ENCODE measurements at regions not wholly inside any gene's neighbourhood (a gene's known extent, or its start where the extent isn't known, plus 50 kb on each side); places are given as distances from the start of the nearest gene placed in this dataset.
"Not testable (repeated sequence)": the region's sequence is repeated elsewhere in the genome, so short reads cannot be mapped to it uniquely, and the experiment has no call there.

DNA sequence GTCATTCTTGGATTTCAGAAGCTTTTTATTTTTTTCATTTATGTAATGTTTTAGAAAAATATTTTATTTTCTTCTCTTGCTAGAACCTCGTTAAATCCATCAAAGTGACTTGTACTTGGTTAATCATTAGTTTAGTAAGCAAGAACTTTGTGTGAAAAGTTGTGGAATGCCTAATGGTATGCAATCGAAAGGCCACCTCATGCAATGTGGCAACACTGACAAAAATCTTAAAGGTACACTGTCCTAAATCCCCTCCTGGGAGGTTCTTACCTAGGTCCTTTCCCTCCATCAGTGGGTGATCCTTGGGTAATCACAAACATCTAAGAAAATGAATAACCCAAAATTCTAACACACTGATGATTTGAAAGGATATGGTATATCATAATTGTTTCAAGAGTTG, 304.2 kb downstream of the DNAH5 start:
- DNase-seq: no peak

DNA sequence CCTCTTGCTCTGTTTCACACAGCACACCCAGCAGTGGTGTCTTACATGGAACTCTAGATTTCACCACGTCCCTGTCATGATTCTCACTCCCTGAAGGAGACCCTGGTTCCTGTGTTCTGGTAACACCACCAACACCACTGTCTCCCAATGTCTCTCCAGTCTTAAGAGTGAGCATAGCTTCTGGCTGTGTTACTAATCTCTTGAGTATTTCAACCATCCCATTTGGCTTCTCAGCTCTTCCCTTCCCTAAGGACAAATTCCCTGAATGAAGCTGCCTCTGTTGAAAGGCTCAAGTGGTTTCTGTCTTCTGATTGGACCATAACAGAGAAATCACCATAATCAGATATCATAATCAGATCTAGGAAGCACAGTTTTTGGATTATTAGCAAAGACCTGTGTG, 311.8 kb downstream of the DNAH5 start:
- no peak for DNase-seq

DNA sequence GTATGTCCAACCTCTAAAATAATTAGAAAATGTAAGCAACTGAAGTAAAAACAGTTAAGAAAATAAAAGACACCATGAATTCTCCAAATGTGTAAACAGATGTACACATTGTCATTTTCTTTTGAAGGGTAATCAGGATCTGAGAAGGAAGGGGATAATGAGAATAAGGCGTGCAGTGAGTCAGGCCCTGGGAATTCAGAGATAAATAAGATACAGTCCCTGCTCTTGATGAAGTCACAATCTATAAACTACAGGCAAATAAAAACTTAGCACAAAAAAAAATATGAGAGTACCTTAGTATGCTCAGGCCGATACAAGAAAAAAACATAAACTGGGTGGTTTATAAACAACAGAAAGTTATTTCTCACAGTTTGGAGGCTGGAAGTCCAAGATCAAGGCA, 315.3 kb downstream of the DNAH5 start:
- no peak for DNase-seq

DNA sequence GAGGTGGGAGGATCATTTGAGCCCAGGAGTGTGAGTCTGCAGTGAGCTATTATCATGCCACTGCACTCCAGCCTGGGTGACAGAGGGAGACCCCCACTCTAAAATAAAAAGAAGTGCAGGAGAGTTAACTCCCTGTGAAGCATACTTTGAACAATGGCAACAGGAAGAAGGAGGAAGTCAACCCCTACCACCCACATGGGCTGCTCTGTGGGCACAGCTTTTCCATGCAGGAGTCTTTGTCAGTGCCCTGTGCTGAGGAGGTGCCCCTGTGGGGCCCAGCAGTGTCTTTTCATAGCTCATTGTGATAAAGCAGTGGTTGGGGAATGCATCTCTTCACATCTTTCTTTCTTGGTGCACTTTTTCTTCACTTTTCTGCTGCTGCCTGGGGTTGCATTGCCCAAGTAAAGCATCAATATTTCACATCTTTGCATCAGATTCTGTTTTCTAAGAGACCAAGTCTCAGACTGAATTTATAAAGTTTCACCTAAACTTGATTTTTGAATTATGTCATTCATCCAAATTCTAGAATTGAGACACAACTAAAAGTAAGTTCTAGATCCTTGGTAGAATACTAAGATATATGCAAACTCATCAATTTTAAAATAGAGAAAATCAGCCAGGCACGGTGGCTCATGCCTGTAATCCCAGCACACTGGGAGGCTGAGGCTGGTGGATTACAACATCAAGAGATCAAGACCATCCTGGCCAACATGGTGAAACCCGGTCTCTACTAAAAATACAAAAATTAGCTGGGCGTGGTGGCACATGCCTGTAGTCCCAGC, 316.6 kb downstream of the DNAH5 start:
- no peak for DNase-seq

DNA sequence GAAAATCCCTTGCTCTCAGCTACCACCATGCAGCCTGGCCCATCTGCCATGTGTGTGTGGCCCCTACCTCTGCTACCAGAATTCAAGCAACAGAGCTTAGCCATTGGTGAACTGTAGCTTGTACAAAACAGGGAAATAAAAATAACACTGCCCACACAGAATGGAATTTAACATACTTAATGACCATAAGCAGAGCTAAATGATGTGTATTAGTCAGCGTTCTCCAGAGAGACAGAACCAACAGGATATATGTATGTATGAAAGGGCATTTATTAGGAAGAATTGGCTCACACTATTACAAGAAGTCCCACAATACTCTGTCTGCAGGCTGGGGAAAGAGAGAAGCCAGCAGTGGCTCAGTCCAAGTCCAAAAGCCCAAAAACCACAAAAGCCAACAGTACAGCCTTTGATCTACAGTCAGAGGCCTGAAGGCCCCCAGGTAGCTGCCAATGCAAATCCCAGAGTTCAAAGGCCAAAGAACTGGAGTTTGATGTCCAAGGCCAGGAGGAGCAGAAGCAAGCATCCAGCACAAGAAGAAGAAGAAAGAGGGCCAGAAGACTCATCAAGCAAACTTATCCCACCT, 318.8 kb downstream of the DNAH5 start:
- no peak for DNase-seq

DNA sequence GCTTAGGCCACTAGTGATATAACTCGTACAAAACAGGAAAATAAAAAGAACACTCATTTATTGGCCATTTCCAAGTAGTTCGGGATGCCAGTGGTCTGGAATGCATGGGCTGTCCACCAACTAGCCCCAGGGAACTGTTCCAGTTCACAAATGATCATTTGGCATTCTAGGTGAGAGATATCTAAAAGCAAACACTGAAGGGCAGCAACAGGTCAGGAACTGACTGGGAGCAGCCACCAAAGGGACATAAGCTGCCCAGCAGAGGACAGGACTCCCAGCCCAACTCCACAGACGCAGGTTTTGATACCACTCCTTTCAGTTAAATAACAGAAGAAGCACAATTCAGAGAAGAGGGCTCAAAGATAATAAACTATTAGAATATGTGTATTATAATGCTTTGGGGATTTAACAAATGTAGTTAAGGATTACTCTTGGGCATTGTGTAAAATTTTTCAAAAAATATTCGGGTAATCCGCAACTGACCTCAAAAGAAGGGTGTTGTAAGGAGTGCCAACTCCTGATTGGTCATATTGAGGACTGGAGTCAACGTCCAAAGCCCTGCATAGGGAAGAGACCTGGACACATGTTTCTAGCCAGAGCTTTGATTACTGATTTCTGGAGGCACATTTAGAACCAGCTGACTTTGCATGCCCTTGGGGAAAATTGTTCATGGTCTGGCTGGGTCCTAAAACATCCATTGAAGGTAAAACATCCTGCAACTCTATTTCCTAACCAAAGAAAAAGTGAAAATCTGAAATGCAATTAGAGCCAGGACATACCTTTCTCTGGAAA, 320.0 kb downstream of the DNAH5 start:
- no peak for DNase-seq

DNA sequence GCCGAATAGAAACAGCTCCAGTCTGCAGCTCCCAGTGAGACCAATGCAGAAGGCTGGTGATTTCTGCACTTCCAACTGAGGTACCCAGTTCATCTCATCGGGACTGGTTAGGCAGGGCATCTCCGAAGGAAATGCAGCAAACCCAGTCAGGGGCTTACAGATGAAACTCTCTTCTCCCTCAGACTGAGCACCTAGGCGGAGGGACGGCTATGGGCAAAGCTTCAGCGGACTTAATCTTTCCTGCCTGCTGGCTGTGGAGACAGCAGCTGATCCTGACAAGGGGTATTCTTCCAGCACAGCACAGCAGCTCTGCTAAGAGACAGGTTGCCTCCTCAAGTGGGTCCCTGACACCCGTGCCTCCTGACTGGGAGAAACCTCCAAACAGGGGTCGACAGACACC, 330.9 kb downstream of the DNAH5 start:
- no peak for DNase-seq

DNA sequence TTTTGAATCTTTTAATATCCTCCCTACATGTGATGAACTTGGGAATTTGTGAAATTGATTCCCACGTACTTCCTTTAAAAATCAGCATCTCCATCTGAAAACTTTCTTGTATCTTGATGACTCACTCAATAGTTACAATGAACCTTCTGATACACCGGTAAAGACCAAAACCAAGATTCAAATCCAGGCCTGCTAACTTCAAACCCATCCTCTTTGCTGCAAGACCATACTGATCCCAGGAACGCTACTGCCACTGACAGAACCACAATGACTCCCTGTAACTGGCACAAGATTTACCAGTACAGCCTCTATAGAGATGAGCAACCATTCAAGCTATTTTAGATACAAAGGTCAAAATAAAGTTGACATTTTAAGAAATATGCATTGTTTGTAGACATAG, 332.9 kb downstream of the DNAH5 start:
- no peak for DNase-seq

DNA sequence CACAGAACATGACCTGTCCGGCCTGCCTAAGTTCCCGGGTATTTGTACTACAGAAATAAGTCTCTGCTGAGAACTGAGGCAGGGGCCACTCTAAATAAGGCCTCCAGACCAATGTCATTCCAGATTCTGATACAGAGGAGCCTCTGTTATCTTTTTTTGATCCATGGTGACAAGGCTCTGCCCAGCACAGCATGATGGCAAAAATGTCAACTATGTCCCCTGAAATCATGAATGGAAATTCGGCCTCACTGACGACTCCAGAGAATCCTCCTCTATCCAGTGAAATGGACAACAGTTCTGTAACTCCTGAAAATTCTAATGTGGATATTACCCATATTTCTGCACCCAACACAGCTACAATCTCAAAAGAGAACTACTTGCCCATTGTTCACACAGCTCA, 335.0 kb downstream of the DNAH5 start:
- DNase-seq: no peak

DNA sequence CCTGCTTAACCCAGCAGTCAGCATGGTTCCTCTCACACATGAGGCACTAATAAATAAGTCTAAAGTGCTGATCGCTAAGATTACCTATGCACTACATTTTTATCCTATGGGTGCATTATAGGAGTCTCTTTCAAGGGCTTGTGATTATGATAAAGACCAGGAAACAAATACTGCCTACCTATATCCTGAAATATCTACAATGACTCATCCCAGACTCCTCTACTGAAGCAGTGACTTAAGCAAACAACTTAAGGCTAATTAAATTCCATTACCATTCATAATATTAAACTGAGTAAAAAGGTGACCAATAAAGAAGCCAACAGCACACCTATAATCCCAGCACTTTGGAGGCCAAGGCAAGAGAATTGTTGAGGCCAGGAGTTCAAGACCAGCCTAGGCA, 338.4 kb downstream of the DNAH5 start:
- no peak for DNase-seq

DNA sequence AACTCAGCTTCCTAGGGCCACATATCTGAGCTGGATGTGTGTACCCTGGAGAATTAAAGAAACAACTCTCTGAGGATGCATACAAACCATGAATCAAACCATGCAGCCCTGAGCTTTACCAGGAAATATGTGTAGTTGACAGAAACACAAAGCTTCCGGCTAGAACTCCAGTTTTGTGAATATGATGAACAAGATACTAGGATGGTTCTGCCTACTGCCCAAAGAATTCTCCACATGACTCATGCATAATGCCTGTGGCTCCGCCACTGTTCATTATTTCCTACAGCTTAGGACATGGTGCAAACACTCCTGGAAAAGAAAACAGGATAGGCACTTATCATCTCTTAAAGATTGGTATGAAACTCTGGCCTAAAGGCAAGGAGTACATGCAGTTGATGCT, 343.4 kb downstream of the DNAH5 start:
- DNase-seq: no peak

DNA sequence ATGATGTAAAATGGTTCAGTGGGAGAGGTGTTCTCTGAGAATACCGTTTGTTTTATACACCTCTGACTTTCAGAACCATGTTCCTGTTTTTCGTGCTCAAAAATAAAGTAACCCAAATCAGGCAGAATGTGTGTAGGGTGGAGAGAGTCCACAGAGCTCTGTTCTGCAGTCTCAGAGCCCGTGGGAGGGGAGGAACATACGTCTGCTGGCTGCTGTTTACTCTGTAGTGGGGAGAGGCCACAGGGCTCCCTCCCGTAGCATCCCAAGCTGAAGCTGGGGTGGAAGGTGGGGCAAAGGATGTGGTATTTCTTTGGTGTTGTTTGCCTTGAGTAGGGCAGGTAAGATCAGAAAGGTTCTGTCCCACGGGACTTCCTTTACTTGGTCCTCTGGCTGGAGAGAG, 348.5 kb downstream of the DNAH5 start:
- no peak for DNase-seq

DNA sequence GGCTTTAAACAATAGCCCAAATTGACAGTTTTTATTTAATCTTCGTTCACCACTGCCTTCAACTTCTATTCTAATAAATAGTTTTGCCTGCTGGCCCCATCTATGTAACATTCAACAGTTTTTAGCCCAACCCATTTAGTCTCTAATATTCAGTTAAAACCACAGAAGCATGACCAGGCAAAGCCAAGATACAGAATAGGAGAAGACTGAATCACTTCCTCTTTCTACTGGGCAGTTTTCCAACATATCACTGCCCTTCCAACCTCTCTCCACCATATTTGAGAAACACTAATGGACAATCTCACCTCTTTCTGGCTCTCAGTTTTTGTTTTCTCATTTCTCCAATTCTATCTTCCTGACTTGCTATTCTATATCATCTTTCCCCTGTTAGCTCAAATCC, 352.9 kb downstream of the DNAH5 start:
- no peak for DNase-seq

DNA sequence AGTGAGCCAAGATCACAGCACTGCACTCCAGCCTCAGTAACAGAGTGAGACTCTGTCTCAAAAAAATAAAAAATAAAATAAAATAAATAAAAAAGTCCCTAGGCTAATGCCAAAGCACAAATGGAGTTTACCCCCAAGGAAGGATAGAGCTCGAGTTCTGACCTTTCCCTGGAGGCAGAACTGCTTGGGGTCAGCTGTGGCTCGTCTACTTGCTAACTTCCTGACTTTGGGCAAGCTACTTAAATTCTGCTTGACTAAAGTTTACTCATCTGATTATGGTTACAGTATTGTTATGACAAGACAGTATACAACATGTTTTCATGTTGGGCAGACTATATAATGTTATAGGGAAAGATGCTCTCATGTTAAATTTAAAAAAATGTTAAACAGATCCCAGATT, 359.2 kb downstream of the DNAH5 start:
- no peak for DNase-seq

DNA sequence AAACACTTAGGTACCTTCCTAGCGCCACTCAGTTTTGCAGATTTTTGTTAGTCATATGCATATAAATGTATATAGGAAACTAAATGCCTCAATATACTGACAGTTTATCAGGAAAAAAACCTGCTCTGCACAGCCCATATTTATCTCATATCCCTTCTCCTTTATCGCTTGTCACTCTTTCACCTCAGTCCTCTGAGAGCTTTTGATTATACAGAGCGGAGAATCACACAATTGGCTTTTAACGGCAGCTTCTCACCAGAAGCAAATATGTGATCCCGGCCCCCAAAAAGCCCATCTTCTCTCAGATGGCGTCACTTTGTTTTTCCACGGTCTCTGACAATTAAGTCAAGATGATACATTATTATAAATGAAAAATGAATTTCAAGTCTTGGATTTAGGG, 362.6 kb downstream of the DNAH5 start:
- no peak for DNase-seq

DNA sequence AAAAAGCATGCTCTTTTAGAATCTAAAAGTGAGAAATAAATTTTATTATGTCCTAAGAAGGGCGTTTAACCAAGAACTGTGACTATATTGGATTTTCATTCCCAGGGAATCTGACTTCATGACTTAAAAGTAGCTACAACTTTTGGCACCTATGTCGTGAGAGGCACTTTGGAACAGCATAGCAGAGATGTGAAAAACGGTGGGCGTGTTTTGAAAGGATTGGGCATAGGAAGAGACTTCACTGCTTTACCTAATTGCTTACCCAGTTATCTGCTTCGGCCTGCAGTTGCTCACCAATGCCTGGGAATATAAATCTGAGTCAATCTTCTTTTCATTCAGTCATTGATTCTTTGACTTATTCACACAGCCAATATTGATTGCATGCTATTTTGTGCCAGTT, 363.4 kb downstream of the DNAH5 start:
- DNase-seq: no peak

DNA sequence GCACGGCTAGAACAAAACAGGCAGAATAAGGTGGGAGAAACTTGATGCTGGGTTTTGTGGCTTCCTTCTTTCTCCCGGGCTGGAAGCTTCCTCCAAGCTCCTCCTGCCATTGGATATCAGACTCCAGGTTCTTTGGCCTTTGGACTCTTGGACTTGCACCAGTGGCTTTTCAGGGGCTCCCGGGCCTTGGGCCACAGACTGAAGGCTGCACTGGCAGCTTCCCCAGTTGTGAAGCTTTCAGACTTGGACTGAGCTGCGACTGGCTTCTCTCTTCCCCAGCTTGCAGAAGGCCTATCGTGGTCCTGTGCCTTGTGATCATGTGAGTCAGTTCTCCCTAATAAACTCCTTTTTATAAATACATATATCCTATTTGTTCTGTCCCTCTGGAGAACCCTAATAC, 364.4 kb downstream of the DNAH5 start:
- DNase-seq: no peak

DNA sequence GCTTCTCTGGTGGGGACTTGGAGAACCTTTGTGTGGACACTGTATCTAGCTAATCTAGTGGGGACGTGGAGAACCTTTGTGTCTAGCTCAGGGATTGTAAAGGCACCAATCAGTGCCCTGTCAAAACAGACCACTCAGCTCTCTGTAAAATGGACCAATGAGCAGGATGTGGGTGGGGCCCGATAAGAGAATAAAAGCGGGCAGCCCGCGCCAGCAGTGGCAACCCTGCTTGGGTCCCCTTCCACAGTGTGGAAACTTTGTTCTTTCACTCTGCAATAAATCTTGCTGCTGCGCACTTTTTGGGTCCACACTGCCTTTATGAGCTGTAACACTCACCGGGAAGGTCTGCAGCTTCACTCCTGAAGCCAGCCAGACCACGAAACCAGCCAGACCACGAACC, 365.4 kb downstream of the DNAH5 start:
- DNase-seq: not testable (repeated sequence)

DNA sequence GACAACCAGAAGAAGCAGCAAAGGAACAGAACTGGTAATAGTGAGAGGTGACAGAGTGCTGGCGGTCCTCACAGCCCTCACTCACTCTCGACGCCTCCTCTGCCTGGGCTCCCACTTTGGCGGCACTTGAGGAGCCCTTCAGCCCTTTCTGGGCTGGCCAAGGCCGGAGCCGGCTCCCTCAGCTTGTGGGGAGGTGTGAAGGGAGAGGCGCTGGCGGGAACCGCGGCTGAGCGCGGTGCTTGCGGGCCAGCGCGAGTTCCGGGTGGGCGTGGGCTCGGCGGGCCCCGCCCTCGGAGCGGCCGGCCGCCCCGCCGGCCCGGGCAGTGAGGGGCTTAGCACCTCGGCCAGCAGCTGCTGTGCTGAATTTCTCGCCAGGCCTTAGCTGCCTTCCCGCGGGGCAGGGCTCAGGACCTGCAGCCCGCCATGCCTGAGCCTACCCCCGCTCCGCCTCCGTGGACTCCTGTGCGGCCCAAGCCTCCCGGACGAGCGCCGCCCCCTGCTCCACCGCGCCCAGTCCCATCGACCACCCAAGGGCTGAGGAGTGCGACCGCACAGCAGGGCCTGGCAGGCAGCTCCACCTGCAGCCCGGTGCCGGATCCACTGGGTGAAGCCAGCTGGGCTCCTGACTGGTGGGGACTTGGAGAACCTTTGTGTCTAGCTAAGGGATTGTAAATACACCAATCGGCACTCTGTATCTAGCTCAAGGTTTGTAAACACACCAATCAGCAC, 366.0 kb downstream of the DNAH5 start:
- DNase-seq: not testable (repeated sequence)

DNA sequence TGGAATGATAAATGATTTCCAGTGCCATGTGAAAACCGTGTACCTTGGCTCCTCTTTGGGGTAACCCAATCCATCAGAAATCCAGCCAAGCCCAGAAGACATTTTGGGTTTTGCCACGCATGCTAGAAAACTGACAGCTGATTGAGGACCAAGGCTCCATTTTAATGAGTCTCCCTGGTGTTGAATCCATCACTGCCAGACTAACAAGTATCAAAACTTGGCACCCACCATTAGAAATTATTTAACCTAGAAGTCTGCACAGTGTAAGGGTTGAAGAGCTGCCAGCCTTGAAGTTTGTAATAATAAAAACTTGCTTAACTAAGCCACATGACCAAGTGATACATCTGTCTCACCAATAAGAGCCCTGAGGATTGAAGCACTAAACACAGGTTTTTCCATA, 369.9 kb downstream of the DNAH5 start:
- no peak for DNase-seq

DNA sequence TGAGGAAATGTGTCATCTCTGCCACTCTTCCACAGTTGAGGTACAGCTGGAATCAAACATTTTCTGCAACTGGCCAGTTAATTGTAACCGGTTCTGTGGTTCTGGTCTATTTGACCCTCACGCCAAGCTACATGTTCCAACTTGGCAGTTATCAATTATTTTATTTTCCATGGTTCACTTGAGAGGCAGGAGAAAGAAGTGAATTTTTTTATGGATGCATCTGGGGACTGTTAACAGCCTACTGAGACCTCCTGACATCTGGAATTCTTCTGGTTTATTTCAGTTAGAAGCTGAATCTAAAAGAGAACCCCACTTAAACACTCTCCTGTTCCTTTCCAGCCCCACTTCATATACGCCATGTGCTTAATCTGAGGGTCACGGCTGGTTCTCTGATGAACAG, 372.3 kb downstream of the DNAH5 start:
- DNase-seq: no peak

DNA sequence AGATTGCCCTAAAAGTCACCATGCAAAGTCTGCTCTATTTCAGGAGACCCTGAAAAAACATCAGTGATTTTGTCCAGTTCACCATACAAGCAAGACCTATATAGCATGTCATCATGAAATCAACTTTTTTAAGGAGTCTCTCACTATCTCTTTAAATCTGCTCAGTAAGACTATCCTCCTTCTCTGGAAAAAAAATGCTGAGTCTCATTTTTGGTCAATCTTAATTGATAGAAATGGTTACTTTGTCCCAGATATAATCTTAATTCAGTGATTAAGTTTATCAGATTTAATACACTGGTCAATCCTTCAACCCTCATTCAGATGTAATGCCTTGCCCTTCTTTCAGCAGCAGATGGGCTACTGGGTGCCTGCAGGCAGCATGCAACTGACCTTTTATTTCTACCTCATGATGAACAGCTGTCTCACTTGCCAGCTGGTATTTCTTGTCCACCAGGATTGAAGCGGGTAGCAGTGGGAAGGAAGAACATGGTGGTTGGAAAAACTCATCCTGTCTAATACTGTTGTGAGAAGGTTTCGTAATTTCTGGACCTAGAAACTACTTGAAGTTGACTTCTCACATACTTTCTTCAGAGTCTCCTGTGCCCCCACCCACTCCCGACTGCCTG, 375.3 kb downstream of the DNAH5 start:
- no peak for DNase-seq

DNA sequence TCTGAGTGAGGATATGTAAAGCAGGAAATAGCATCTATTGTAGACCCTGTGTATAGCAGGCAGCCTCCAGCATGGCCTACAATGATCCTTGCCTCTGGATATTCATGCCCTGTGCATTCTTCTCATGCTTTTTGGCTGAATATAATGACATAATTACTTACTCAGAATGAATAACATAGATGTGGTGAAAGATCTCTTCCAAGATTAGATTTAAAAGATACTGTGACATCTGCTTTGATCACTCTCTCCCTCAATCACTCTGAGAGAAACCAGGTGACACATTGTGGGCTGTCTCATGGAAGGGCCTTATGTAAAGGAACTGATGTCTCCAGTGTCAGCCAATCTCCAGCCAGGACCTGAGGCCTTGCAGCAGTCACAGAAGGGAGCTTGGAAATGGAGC, 376.7 kb downstream of the DNAH5 start:
- DNase-seq: no peak

All from CD4-positive, alpha-beta T cell treated with Interferon alpha-2 for 1 hour (primary cell).